ENCODE measurements at regions not wholly inside any gene's neighbourhood (a gene's known extent, or its start where the extent isn't known, plus 50 kb on each side); places are given as distances from the start of the nearest gene placed in this dataset.
A peak's percentile ranks its signal among the peaks of the same experiment; 100 is the strongest.
"Not testable (repeated sequence)": the region's sequence is repeated elsewhere in the genome, so short reads cannot be mapped to it uniquely, and the experiment has no call there.

DNA sequence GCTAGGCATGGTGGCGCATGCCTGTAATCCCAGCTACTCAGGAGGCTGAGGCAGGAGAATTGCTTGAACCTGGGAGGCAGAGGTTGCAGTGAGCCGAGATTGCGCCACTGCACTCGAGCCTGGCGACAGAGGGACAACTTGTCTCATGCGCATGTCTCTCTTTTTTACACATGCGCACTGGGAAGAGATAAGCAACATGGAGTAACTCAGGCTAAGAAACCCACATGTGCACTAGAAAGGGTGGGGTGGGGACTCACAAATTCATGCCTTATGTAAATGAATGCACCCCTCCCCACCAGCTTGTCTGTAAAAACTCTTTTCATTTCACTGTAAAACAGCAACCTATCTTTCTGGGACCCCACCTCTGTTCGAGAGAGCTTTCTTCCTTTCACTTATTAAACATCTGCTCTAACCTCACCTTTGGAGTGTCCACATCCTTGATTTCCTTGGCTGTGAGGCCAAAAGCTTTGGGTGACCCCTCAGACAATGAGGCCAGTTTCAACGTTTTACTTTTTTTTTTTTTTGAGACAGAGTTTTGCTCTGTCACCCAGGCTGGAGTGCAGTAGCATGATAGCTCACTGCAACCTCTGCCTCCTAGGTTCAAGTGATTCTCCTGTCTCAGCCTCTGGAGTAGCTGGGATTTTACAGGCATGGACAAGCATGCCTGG is 91.6 kb upstream of the RMP24 start:
- no peak for DNase-seq

DNA sequence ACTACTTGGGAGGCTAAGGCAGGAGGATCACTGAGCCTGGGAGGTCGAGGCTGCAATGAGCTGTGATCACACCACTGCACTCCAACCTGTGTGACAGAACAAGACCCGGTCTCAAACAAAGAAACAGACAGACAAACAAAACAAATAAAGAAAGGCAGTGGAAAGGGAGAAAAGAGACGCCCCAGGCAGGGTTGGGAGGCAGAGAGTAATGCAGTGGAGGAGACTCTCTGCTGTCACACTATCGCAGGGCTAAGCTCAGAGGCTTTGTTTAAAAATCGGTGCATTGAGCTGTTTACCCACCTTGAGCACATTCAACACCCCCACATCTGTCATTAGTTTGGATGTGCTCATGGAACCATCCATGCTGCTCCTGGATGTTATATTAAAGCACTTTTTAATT is 84.2 kb upstream of the RMP24 start:
- no peak for DNase-seq

DNA sequence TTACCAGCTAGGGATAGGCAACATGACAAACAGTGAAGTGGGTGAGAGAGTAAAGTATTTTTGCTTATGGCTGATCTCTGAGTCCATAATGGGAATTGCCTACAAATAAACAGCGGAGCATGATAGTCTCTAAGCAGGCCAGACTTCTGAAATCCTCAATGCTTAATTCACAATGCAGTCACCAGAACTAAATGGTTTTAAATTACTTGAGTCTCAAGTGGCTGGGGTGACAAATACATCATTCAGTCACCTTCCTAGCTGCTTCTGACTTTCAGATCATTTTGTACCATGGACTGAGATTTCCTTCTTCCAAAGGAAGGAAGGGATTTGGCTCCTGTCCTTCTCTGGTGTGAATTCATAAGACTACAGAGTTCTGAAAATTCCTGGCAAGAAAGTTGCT is 82.8 kb upstream of the RMP24 start:
- DNase-seq: peak; percentile 7

DNA sequence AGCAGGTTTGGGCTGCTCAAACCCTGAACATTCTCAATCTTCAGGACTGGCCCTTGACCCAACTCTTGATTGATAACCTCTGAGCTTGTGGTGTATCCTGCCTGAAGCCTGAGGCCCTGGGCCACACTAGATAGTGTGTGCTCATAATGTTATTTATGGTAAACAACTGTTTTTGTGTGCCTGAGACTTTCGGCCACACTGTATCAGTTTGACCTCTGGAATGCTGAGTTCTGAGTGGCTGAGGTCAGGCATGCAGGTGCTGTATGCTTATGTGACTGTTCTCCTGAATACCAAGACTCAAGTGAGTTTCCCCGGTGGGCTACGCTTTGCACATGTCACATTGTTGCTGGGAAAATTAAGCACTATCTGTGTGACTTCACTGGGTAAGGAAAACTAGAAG is 82.2 kb upstream of the RMP24 start:
- DNase-seq: no peak

DNA sequence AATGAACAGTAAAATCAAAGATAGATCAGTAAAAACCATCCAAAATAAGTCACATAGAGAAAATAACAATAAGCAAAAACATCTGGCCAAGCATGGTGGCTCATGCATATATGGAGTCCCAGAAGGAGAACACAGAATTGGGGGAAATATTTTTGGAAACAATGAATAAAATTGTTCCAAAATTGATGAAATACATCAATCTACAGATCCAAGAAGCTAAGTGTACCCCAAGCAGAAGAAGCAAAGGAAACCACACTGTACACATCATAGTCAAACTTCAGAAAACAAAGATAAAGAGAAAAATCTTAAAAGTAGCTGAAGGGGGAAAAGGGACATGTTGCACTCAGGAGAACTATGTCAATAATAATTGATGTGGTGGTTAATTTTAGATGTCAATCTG is 80.4 kb upstream of the RMP24 start:
- no peak for DNase-seq

DNA sequence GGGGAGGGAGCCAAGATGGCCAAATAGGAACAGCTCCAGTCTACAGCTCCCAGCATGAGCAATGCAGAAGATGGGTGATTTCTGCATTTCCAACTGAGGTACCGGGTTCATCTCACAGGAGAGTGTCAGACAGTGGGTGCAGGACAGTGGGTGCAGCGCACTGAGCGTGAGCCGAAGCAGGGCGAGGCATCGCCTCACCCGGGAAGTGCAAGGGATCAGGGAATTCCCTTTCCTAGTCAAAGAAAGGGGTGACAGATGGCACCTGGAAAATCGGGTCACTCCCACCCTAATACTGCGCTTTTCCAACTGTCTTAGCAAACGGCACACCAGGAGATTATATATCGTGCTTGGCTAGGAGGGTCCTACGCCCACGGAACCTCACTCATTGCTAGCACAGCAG is 75.0 kb upstream of the RMP24 start:
- DNase-seq: not testable (repeated sequence)

DNA sequence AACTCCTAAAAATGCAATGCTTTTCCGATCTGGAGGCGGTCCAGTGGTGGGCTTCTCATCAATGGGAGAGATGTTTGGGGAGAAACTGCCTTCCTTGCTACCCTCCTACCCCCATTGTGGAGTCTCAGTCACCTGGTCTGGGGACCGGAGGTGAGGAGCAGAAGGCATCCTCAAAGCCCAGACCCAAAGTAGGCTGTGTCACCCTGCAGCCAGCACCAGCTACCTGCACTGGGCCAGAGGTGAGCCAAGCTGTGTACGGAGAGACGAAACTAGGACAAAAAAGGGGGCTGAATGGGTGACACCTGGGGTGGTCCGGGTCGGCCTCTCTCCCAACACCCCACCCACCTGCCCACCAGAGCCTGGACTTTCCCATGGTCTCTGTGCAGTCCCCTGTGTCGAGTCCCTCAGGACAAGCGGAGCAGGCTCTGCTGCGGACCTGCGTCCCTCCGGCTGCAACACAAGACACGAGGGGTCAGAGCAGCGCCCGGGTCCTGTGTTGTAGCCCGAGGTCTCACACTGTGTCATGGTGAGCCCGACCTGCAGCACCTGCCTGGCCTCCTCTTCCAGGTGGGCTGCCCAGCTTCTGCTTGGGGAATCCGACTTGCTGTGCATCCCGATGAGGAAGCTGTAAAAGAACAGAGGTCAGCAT is 68.0 kb upstream of the RMP24 start:
- no peak for DNase-seq

DNA sequence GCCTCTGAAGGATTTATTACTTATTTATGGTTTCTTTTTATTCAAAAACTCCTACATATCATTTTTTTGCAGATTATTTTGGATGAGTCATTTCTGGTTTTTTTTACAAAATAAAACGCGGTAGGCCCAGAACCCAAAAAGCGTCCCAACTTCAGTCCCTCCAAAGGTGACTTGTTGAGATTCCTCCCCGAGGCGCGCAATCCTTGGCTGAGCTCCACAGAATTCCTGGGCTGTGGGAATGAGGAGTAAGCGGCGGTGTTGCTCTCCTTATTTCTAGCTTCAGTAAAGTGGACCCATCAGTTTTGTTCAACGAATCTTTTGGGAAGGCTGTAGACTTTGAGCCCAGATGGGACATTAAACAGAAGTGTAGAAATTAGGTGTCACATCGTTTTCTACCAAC is 67.0 kb upstream of the RMP24 start:
- DNase-seq: no peak

DNA sequence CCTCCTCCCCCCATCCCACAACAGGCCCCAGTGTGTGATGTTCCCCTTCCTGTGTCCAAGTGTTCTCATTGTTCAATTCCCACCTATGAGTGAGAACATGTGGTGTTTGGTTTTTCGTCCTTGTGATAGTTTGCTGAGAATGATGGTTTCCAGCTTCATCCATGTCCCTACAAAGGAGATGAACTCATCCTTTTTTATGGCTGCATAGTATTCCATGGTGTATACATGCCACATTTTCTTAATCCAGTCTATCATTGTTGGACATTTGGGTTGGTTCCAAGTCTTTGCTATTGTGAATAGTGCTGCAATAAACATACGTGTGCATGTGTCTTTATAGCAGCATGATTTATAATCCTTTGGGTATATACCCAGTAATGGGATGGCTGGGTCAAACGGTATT is 66.2 kb upstream of the RMP24 start:
- not testable (repeated sequence) for DNase-seq

DNA sequence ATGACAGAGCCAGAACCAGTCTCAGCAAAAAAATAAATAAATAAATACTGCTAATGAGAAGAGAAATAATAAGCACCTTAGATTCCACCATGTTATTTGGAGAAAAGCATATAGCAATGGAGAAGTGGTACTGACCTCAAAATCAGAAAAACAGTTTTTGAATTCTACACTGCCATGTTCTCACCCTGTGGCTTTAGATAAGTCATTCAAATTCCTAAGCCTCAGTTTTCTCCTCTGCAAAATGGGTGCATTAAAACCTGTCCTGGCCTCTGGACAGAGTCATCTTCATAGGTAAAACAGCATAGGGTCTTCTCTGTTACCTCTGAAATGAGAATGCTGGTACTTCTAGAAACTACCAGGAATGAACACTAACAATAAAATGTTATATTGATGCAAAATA is 62.2 kb upstream of the RMP24 start:
- no peak for DNase-seq

DNA sequence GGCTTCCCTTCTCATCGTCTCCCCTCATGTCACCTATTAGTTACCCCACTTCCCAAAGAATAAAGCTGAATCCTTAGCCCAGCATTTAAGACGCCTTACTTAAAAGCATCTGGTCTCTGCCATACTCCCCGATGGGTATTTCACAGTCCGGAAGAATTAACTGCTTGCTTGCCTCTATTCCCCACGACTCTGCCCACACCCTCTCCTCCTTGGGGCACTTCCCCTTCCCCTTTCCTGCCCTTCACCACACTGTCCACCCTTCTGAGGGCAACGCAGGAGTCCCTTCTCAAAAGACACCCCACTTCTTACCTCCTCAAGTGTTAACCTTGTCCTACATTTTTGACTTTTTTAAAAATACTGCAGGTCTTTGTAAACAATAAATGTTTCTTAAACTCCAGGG is 60.1 kb upstream of the RMP24 start:
- no peak for DNase-seq

DNA sequence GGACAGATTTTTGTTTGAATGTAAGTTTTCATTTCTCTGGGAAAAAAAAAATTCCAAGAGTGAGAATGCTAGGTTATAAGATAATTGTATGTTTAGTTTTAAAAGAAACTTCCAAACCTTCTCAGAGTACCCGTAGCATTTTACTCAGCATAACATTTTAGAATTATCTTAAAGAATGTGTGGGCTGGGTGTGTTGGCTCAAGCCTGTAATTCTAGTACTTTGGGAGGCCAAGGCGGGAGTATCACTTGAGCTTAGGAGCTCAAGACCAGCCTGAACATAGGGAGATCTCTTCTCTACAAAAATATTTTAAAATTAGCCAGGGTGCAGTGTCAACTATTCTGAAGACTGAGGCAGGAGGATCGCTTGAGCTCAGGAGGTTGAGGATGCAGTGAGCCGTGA is 57.4 kb upstream of the RMP24 start:
- DNase-seq: no peak

DNA sequence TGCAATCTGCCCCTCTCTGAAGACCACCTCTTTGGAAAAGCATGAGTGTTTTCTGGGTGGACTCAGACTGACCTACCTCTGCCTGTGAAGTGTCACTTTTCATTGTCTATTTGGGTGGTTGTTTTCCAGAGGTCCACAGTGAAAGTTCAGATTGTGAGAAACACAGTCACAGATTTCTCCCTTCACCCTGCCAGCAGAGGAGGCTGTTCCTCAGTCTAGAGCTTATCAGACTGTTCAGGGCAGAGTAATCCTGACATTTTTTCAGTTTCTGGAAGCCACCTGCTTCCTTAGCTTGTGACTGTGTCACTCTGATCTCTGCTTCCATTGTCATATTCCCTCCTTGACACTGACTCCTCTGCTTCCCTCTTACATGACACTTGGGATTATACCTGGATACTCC is 55.4 kb upstream of the RMP24 start:
- DNase-seq: peak; percentile 76

DNA sequence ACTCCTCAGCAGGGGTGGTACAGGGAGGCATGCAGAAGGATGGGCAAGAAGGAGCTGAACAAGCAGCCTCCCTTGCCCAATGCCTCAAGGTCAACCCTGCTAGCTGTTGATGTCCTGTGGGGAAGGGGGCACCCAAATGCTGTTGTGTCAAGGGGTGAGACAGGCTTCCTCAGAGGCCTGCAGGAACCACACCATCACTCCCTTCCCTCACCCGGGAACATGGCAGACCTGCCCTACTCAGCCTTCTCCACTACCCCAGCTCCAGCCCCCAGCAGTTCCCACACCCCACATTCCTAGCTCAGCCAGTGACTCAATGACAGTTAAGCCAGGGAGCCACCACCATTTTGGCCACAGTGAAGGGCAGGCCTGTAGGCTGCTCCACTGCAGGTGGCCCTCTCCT is 53.9 kb upstream of the RMP24 start:
- DNase-seq: no peak

DNA sequence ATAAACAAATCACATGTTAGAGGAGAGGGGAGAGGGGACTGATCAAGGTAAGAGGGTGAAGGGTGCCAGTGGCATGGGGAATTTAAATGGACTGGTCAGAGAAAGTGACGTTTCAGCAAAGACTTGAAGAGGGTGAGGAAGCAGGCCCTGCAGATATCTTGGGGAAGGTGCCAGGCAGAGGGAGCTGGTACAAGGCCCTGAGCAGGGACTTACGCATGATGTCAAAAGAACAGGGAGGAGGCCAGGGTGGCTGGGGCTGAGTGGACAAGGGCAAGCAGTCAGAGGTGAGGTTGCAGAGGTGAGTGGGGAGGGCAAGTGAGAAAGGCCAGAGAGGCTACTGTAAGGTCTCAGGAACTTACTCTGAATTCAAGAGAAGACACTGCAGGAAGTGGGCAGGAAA is 53.3 kb upstream of the RMP24 start:
- no peak for DNase-seq

DNA sequence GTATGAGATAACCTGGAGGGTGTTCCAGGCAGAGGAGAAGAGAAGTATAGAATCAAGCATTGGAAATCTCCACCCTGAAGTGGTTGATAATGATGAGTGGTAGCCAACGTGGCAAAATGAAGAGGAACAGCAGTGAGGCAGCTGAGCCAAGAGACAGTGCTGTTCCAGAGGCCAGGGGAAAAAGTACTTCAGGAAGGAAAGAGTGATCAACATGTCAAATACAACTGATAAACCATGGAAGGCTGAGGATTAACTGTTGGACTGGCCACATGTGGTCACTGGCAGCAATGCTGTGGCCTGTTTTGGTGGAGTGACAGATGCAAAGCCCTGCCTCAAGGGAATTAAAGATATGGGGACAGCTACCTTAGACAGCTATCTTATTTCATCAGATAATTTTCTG is 51.9 kb upstream of the RMP24 start:
- DNase-seq: no peak
